ENCODE measurements at regions not wholly inside any gene's neighbourhood (a gene's known extent, or its start where the extent isn't known, plus 50 kb on each side); places are given as distances from the start of the nearest gene placed in this dataset.

GRCh38 chr10:6309816-6310215 is 107.1 kb downstream of the PFKFB3 start:
- TF ChIP-seq, protein P1, sequence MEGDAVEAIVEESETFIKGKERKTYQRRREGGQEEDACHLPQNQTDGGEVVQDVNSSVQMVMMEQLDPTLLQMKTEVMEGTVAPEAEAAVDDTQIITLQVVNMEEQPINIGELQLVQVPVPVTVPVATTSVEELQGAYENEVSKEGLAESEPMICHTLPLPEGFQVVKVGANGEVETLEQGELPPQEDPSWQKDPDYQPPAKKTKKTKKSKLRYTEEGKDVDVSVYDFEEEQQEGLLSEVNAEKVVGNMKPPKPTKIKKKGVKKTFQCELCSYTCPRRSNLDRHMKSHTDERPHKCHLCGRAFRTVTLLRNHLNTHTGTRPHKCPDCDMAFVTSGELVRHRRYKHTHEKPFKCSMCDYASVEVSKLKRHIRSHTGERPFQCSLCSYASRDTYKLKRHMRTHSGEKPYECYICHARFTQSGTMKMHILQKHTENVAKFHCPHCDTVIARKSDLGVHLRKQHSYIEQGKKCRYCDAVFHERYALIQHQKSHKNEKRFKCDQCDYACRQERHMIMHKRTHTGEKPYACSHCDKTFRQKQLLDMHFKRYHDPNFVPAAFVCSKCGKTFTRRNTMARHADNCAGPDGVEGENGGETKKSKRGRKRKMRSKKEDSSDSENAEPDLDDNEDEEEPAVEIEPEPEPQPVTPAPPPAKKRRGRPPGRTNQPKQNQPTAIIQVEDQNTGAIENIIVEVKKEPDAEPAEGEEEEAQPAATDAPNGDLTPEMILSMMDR (conservative IDR thresholded peaks at IDR 0.05 in 1 of 2, IDR thresholded peaks at IDR 0.05 in 1 of 2; ENCODE audit: low read depth in 1 of 2, low read length in 2 of 2) = no peak
- no peak for TF ChIP-seq EZH2 (IDR thresholded peaks at IDR 0.05; ENCODE audit: low read length, missing control alignments)
